ENCODE measurements at regions not wholly inside any gene's neighbourhood (a gene's known extent, or its start where the extent isn't known, plus 50 kb on each side); places are given as distances from the start of the nearest gene placed in this dataset.
"Not testable (repeated sequence)": the region's sequence is repeated elsewhere in the genome, so short reads cannot be mapped to it uniquely, and the experiment has no call there.

GRCh38 chr12:105682821-105683220, 352.3 kb downstream of the C12orf75 start:
- not testable (repeated sequence) for H3K27ac Mint-ChIP-seq; H3K4me1 Mint-ChIP-seq (ENCODE audit: low read depth in 2 of 2); H3K36me3 Mint-ChIP-seq; H3K27me3 Mint-ChIP-seq; DNase-seq (ENCODE audit: low spot score); H3K4me3 Mint-ChIP-seq; H3K9me3 Mint-ChIP-seq; ATAC-seq

GRCh38 chr12:105683836-105684235, 353.3 kb downstream of the C12orf75 start:
- not testable (repeated sequence) for ATAC-seq; H3K27me3 Mint-ChIP-seq; H3K27ac Mint-ChIP-seq; H3K9me3 Mint-ChIP-seq; H3K4me1 Mint-ChIP-seq (ENCODE audit: low read depth in 2 of 2); H3K4me3 Mint-ChIP-seq; H3K36me3 Mint-ChIP-seq; DNase-seq (ENCODE audit: low spot score)

- Mint-ChIP-seq H3K4me3 (no peak overlapping the region), H3K4me1 (ENCODE audit: low read depth in 2 of 2) (no peaks in the 10 kb centered on the region), H3K27ac (no peak overlapping the region), H3K27me3 (peaks cover 6 to 25% of the 10 kb centered on the region in 2 donors), H3K9me3 (peaks cover 11% of the 10 kb centered on the region), H3K36me3 (peaks cover 6% of the 10 kb centered on the region)
- ATAC-seq (no peak), DNase-seq (ENCODE audit: low spot score) (no peak)
These were observed 367.6 kb downstream of the C12orf75 start for GRCh38 chr12:105698075-105698474.

- Mint-ChIP-seq H3K9me3 (peaks cover 11% of the 10 kb centered on the region), H3K36me3 (peaks cover 6% of the 10 kb centered on the region), H3K27me3 (peaks cover 6 to 24% of the 10 kb centered on the region in 2 donors), H3K27ac (no peak overlapping the region), H3K4me1 (ENCODE audit: low read depth in 2 of 2) (no peaks in the 10 kb centered on the region), H3K4me3 (no peak overlapping the region)
- ATAC-seq (no peak), DNase-seq (ENCODE audit: low spot score) (no peak)
These were observed 368.7 kb downstream of the C12orf75 start for GRCh38 chr12:105699209-105699608.

GRCh38 chr12:105704787-105705186, 374.3 kb downstream of the C12orf75 start:
- DNase-seq (ENCODE audit: low spot score) (no peak), ATAC-seq (no peak)
- H3K27me3 Mint-ChIP-seq = no peaks in the 10 kb centered on the region
- H3K4me3 Mint-ChIP-seq = no peak overlapping the region
- H3K27ac Mint-ChIP-seq = no peak overlapping the region
- no peaks in the 10 kb centered on the region for H3K4me1 Mint-ChIP-seq (ENCODE audit: low read depth in 2 of 2)
- no peaks in the 10 kb centered on the region for H3K9me3 Mint-ChIP-seq
- H3K36me3 Mint-ChIP-seq = no peaks in the 10 kb centered on the region

- no peaks in the 10 kb centered on the region for H3K27me3 Mint-ChIP-seq
- DNase-seq (ENCODE audit: low spot score) = no peak
- H3K9me3 Mint-ChIP-seq = no peaks in the 10 kb centered on the region
- ATAC-seq = no peak
- no peak overlapping the region for H3K4me3 Mint-ChIP-seq
- no peaks in the 10 kb centered on the region for H3K36me3 Mint-ChIP-seq
- no peaks in the 10 kb centered on the region for H3K4me1 Mint-ChIP-seq (ENCODE audit: low read depth in 2 of 2)
- no peak overlapping the region for H3K27ac Mint-ChIP-seq
These were observed 374.7 kb downstream of the C12orf75 start for GRCh38 chr12:105705235-105705634.

- Mint-ChIP-seq H3K36me3 (no peaks in the 10 kb centered on the region), H3K4me3 (no peak overlapping the region), H3K27ac (no peak overlapping the region), H3K9me3 (no peaks in the 10 kb centered on the region), H3K27me3 (no peaks in the 10 kb centered on the region), H3K4me1 (ENCODE audit: low read depth in 2 of 2) (no peaks in the 10 kb centered on the region)
- ATAC-seq = no peak
- no peak for DNase-seq (ENCODE audit: low spot score)
These were observed 375.3 kb downstream of the C12orf75 start for GRCh38 chr12:105705765-105706164.

GRCh38 chr12:105706321-105706972, 376.0 kb downstream of the C12orf75 start:
- ATAC-seq = no peak
- Mint-ChIP-seq H3K9me3 (no peaks in the 10 kb centered on the region), H3K27ac (no peak overlapping the region), H3K36me3 (no peaks in the 10 kb centered on the region), H3K4me1 (ENCODE audit: low read depth in 2 of 2) (no peaks in the 10 kb centered on the region), H3K4me3 (no peak overlapping the region), H3K27me3 (no peaks in the 10 kb centered on the region)
- no peak for DNase-seq (ENCODE audit: low spot score)

- H3K4me1 Mint-ChIP-seq (ENCODE audit: low read depth in 2 of 2) = no peaks in the 10 kb centered on the region
- no peak overlapping the region for H3K4me3 Mint-ChIP-seq
- no peaks in the 10 kb centered on the region for H3K9me3 Mint-ChIP-seq
- ATAC-seq (no peak), DNase-seq (ENCODE audit: low spot score) (no peak)
- H3K36me3 Mint-ChIP-seq = no peaks in the 10 kb centered on the region
- no peaks in the 10 kb centered on the region for H3K27me3 Mint-ChIP-seq
- H3K27ac Mint-ChIP-seq = no peak overlapping the region
These were observed 376.5 kb downstream of the C12orf75 start for GRCh38 chr12:105706973-105707334.

- ATAC-seq = no peak
- H3K4me3 Mint-ChIP-seq = no peak overlapping the region
- H3K9me3 Mint-ChIP-seq = peaks cover 3% of the 10 kb centered on the region
- no peak overlapping the region for H3K27ac Mint-ChIP-seq
- H3K4me1 Mint-ChIP-seq (ENCODE audit: low read depth in 2 of 2) = no peaks in the 10 kb centered on the region
- no peak for DNase-seq (ENCODE audit: low spot score)
- H3K36me3 Mint-ChIP-seq = no peaks in the 10 kb centered on the region
- H3K27me3 Mint-ChIP-seq = peaks cover 21 to 29% of the 10 kb centered on the region in 2 donors
These were observed 383.3 kb downstream of the C12orf75 start for GRCh38 chr12:105713606-105714305.

GRCh38 chr12:105716621-105717020, 386.1 kb downstream of the C12orf75 start:
- Mint-ChIP-seq H3K4me3 (no peak overlapping the region), H3K4me1 (ENCODE audit: low read depth in 2 of 2) (no peaks in the 10 kb centered on the region), H3K9me3 (peaks cover 3% of the 10 kb centered on the region), H3K36me3 (no peaks in the 10 kb centered on the region), H3K27ac (no peak overlapping the region), H3K27me3 (peaks cover 21 to 32% of the 10 kb centered on the region in 2 donors)
- ATAC-seq = no peak
- no peak for DNase-seq (ENCODE audit: low spot score)

- Mint-ChIP-seq H3K9me3 (peaks cover 3% of the 10 kb centered on the region), H3K27me3 (peaks cover 11 to 31% of the 10 kb centered on the region in 2 donors), H3K4me1 (ENCODE audit: low read depth in 2 of 2) (no peaks in the 10 kb centered on the region), H3K4me3 (no peak overlapping the region), H3K36me3 (no peaks in the 10 kb centered on the region), H3K27ac (no peak overlapping the region)
- no peak for DNase-seq (ENCODE audit: low spot score)
- no peak for ATAC-seq
These were observed 390.7 kb downstream of the C12orf75 start for GRCh38 chr12:105721051-105721825.

GRCh38 chr12:105721891-105722290, 391.4 kb downstream of the C12orf75 start:
- peaks cover 5 to 24% of the 10 kb centered on the region in 2 donors for H3K27me3 Mint-ChIP-seq
- no peaks in the 10 kb centered on the region for H3K4me1 Mint-ChIP-seq (ENCODE audit: low read depth in 2 of 2)
- DNase-seq (ENCODE audit: low spot score) (no peak), ATAC-seq (no peak)
- no peak overlapping the region for H3K27ac Mint-ChIP-seq
- no peaks in the 10 kb centered on the region for H3K36me3 Mint-ChIP-seq
- no peak overlapping the region for H3K4me3 Mint-ChIP-seq
- H3K9me3 Mint-ChIP-seq = peaks cover 2% of the 10 kb centered on the region

- DNase-seq (ENCODE audit: low spot score) (no peak), ATAC-seq (no peak)
- peaks cover 2 to 21% of the 10 kb centered on the region in 2 donors for H3K27me3 Mint-ChIP-seq
- H3K4me3 Mint-ChIP-seq = no peak overlapping the region
- no peaks in the 10 kb centered on the region for H3K9me3 Mint-ChIP-seq
- H3K36me3 Mint-ChIP-seq = no peaks in the 10 kb centered on the region
- H3K4me1 Mint-ChIP-seq (ENCODE audit: low read depth in 2 of 2) = no peaks in the 10 kb centered on the region
- no peak overlapping the region for H3K27ac Mint-ChIP-seq
These were observed 392.6 kb downstream of the C12orf75 start for GRCh38 chr12:105723066-105723465.
